NK-92 treated with Interleukin-12 subunit alpha and Interleukin-12 subunit beta, amount 100 ng/mL, for 24 hours (cell line): ENCODE measurements at regions not wholly inside any gene's neighbourhood (a gene's known extent, or its start where the extent isn't known, plus 50 kb on each side); places are given as distances from the start of the nearest gene placed in this dataset.

Experiments
- DNase-seq: peaks from one replicate; lab custom pipeline; 2025; lab: John Stamatoyannopoulos, UW

DNA sequence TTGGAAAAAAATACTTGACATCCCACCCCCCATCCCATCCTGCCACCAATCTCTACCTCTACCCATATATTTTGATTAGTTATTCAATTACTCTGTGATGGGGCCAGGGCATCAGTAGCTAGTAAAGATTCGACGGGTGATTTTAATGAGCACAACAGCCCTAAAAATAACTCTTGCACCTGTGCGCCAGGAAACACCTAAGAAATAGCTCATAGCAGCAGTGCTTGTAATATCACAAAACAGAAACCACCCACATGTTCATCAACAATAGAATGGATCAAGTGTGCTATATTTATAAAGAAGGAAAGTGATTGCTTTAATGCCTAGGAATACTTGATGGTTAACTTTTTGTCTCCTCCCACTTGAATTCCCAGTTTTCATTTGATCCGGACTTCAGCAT is 225.6 kb upstream of the LCORL start:
- DNase-seq = no peak

GRCh38 chr4:18242919-18243693 is 221.6 kb upstream of the LCORL start:
- no peak for DNase-seq

DNA sequence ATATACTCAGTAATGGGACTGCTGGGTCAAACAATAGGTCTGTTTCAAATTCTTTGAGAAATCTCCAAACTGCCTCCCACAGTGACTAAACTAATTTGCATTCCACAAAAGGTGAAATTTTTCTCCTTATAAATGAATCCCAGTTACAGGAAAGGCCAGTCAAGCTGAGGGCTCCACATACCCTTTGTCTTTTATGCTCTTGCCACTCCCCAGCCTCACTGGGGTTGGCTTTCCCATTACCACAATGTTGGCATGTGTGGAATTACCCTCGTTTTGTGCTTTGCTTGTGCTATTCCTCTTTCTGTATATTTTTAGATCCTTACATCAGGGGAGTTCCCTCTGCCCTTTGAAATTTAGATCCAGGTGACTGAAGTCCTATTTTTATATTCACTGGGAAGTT is 220.2 kb upstream of the LCORL start:
- no peak for DNase-seq

DNA sequence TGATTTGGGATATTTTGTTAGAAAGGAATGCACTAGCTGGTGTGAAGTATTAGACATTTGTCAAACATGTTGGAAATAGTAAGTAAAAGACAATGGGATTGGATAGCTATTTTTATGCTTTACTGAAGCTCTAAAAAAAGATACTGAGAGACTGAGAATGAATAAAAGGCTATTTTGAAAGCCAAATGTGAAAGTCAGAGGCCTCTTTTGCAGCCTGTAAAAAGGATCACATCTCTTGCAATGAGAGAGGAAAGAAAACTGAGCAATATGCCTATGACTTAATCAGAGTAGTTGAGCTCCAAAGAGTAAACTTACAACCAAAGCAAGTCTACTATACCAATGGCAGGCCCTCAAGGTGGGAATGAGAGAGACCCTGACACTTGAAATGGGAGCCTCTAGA is 212.6 kb upstream of the LCORL start:
- no peak for DNase-seq

- no peak for DNase-seq
These were observed 210.2 kb upstream of the LCORL start for GRCh38 chr4:18231726-18232125.

DNA sequence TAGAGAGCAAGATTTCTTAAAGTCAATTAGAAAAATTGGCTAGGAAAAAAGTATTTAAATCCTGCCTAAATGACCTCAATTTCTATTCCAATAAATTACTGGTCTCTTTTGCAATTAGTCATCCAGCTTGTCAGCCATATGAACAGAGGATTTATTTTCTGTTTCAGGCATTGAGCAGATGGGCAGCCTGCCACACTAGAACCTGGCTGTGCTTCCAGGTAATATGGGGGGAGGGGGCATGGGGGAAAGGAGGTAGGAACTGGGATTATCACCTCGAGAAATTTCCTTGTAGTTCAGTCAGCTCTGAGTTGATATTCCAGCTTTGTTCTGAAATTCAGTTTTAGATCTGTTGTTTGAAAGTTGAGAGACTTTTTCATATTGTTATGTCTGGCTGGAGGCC is 206.3 kb upstream of the LCORL start:
- no peak for DNase-seq

DNA sequence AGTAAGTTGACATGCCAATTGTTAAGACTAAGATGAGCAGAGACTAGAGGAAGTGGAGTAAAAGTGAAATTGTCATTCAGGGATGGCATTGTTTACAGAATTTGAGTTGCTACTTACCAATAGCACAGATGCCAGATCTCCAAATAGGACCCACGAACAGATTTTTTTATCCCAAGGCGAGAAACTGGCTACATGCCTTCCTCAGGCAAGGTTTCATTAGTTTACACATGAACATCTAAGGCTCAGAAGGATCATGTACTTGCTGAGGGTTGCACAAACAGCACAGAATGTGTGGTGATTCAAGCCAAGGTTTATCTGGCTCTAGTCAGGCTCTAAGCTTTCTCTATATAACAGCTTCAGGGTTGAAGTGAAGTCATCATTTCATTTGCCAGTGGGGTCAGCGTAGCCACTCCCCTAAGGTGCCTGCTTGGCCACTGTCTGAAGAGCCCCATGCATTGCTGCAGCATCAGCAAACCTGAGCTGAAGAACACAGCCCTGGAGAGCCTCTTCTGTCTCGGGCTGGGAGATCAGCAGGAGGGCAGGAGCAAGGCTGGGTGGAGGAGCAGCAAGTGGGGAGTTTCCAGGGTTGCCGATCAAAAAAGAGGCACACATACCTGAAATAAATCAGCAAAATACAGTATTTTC is 193.0 kb upstream of the LCORL start:
- no peak for DNase-seq

- no peak for DNase-seq
These were observed 192.1 kb upstream of the LCORL start for GRCh38 chr4:18213576-18214198.

- DNase-seq = no peak
These were observed 187.9 kb upstream of the LCORL start for GRCh38 chr4:18209448-18209847.

DNA sequence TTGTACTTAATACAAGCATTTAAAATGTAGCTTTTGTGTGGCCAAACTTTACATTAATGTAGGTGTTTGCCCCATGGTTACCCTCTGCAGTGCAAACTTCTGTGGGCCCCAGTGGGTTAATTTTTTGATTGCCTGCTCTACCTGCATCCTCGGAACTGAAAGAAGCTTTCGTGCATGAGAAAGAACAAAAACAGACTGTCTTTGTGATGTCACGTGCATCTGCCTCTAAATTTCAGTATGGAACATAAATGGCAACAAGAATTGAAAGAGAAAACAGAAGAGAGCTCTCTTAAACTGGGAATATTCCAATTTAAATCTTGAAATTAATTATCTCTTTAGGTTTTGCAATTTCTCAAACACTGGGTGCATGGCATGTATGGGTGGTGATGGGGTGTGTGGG is 182.4 kb upstream of the LCORL start:
- DNase-seq = no peak

DNA sequence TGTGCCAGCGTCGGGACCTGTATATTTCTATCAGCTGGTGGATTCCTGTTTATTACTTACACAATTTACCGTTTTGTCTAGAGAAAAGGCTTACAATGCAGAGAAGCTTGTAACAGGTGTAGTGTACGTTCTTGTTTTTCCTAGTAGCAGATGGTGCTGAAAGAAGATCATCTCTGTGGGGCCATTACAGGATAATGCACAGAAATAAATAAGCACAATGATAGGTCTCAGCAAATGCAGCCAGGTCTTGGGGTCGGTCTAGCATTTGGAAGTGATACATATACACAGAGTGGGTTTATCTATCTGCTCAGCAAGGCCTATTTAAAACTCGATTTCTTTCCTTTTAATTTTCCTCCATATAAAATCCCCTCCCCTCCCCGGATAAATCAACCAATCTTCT is 180.9 kb upstream of the LCORL start:
- DNase-seq = no peak

DNA sequence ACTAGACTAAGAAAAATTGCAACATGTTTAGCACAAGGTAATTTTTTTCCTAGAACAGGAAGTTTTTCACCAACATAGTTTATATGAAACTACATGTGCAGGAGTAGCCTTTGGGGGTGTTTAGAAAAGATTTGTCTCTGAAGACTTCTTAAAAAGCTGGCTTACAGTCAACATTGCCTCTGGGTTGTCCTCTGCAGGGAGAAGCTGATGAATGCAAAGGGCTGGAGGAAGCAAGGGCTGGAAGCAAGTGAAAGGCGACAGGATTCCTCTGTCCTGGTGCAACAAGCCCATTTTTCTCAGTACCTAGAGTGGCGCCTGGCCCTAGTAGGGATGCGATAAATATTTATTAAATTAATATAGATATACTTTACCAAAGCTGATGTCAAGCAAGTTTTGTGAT is 180.3 kb upstream of the LCORL start:
- no peak for DNase-seq

- no peak for DNase-seq
These were observed 177.1 kb upstream of the LCORL start for GRCh38 chr4:18198653-18199052.

GRCh38 chr4:18197467-18197866 is 175.9 kb upstream of the LCORL start:
- no peak for DNase-seq

DNA sequence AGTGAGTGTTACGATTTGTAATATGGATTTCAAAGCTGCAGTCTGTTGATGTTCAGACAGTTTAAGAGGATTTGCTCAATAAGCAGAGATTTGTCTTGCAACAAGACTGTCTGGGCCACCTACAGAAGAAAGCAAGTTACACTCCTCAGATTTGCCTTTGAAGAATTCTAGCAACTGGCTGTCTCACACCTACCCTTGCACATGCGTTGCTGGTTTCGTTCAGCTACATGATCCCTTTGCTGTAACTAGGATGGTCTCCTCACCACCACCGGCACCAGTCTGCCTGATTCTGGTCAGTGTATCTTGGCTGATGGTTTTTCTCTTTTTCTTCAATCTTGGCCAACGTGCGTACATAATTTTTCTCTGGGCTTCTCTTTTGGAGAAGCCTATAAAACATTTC is 172.7 kb upstream of the LCORL start:
- no peak for DNase-seq

DNA sequence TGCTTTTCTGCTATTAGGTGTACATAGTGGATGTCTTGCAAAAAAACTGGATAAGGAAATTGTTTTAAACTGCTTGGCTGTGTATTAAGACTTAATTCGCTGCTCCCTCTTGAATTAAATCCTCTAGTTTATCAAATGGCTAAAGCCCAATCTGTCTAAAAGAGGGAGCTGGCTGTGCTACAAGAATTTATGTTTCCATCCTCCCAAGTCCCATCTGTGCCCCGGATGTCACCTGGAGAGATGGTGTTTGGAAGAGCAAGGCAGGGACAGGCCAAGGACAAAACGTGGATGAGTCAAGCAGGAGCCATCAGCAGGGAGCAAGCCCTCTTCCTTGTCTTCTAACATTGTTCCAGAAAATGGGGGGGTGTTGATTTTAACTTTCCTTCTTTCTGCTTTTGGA is 171.3 kb upstream of the LCORL start:
- DNase-seq = no peak

- no peak for DNase-seq
These were observed 163.9 kb upstream of the LCORL start for GRCh38 chr4:18185491-18185890.

GRCh38 chr4:18180892-18181291 is 159.3 kb upstream of the LCORL start:
- no peak for DNase-seq

DNA sequence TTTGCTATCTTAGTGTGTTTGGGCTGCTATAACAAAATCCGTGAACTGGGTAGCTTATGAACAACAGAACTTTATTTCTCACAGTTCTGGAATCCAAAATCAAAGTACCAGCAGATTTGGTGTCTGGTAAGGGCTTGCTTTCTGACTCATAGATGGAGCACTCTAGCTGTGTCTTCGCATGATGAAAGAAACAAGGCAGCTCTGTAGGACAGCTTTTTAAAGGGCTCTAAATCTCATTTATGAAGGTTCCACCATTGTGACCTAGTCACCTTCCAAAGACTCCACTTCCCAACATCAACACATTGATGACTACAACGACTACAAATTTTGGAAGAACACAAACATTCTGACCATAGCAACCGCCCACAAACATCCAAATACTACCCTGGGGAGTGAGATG is 158.6 kb upstream of the LCORL start:
- DNase-seq = no peak

DNA sequence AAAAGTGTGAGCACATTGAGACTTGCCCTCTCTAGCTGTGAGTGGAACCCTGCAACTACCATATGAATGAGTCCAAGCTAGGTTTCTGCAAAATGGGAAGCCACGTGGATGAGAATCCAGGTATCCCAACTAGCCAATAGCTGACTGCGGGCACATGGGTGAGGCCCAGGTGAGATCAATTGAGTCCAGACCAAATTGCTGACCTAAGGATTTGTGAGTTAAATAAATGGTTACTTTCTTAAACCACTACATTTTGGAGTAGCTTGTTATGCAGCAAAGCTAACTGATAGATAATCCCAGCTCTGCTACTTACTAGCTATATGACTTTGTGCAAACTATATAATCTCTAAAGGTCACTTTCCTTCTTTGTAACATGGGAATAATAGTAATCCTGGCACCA is 150.3 kb upstream of the LCORL start:
- DNase-seq = no peak

- no peak for DNase-seq
These were observed 146.3 kb upstream of the LCORL start for GRCh38 chr4:18167831-18168230.

DNA sequence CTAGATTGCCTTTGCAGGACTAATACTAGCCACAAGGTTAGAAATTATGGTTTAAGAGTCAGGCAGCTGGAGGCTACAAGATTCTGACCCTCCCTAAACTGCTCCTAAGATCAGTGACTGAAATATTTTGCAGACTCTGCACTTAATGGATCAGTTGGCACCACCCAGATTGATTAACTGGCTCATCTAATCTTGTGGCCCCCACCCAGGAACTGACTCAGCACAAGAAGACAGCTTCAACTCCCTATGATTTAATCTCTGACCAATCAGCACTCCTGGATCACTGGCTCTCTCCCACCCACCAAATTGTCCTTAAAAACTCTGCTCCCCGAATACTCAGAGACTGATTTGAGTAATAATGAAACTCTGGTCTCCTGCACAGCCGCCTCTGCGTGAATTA is 145.4 kb upstream of the LCORL start:
- no peak for DNase-seq

GRCh38 chr4:18162453-18162852 is 140.9 kb upstream of the LCORL start:
- DNase-seq = no peak
